Retinal pigment epithelial cell (primary cell): ENCODE measurements at regions not wholly inside any gene's neighbourhood (a gene's known extent, or its start where the extent isn't known, plus 50 kb on each side); places are given as distances from the start of the nearest gene placed in this dataset.

Experiments used
- DNase-seq: peaks from one replicate; pipeline ENCODE4 v3.0.0-alpha.2; 2010; ENCODE audit warnings: low read depth
- H3K4me3 ChIP-seq: 2 replicates; pipeline ENCODE4 v1.5.1; 2011; ENCODE audit warnings: mild to moderate bottlenecking, low read length, control low read depth, moderate library complexity
- CTCF ChIP-seq: conservative IDR thresholded peaks from 2 replicates; pipeline ENCODE4 v1.5.1; 2011; ENCODE audit warnings: low read depth, low read length, control low read depth, inconsistent platforms

GRCh38 chr10:2223548-2224320 is 486.4 kb upstream of the ADARB2 start:
- H3K4me3 ChIP-seq, result no peak overlapping the region
- no peak for DNase-seq
- TF ChIP-seq CTCF, result no peak

GRCh38 chr10:2222631-2223030 is 485.3 kb upstream of the ADARB2 start:
- H3K4me3 ChIP-seq, result no peak overlapping the region
- no peak for DNase-seq
- TF ChIP-seq CTCF, result no peak

- no peak overlapping the region for H3K4me3 ChIP-seq
- no peak for DNase-seq
- TF ChIP-seq CTCF, result no peak
These were observed 477.5 kb upstream of the ADARB2 start for GRCh38 chr10:2214805-2215204.

GRCh38 chr10:2214092-2214491 is 476.8 kb upstream of the ADARB2 start:
- no peak for DNase-seq
- TF ChIP-seq CTCF, result no peak

GRCh38 chr10:2212244-2212834 is 475.0 kb upstream of the ADARB2 start:
- no peak for TF ChIP-seq CTCF
- no peak overlapping the region for H3K4me3 ChIP-seq
- DNase-seq, result no peak

More at GRCh38 chr10:2214092-2214491, 476.8 kb upstream of the ADARB2 start:
- H3K4me3 ChIP-seq, result no peak overlapping the region

- no peak for TF ChIP-seq CTCF
- H3K4me3 ChIP-seq, result no peak overlapping the region
- no peak for DNase-seq
These were observed 472.8 kb upstream of the ADARB2 start for GRCh38 chr10:2210088-2210487.

- no peak for TF ChIP-seq CTCF
- no peak for DNase-seq
- no peak overlapping the region for H3K4me3 ChIP-seq
These were observed 470.8 kb upstream of the ADARB2 start for GRCh38 chr10:2208106-2208505.
